ENCODE measurements at regions not wholly inside any gene's neighbourhood (a gene's known extent, or its start where the extent isn't known, plus 50 kb on each side); places are given as distances from the start of the nearest gene placed in this dataset.

DNA sequence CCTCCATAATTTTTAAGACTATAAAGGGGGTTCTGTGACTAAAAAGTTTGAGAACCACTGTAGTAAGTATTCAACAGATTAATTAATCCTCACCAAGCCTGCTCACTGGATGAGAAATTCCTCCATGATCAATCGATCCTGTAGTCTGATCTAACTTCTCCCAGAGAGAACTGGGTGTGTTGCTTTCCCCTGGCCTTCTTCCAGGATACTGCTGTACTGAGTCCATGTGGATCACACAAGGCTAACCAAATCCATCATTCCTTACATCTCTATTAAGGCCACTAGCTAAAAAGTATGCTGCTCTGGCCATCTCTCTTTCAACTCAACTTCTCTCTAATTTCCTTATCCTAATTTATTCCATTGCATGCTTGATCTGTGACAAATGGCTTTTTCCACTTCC is 280.2 kb upstream of the PCSK5 start:
- no peaks in the 10 kb centered on the region for H3K27me3 ChIP-seq (ENCODE audit: control insufficient read depth, insufficient read depth, low read length)
- FAIRE-seq (no peak), DNase-seq (ENCODE audit: low read depth) (no peak)
- H3K4me3 ChIP-seq (ENCODE audit: low read depth, low read length): no peak overlapping the region
- H3K36me3 ChIP-seq (ENCODE audit: control insufficient read depth, insufficient read depth, low read length): no peaks in the 10 kb centered on the region
- TF ChIP-seq, protein P1, sequence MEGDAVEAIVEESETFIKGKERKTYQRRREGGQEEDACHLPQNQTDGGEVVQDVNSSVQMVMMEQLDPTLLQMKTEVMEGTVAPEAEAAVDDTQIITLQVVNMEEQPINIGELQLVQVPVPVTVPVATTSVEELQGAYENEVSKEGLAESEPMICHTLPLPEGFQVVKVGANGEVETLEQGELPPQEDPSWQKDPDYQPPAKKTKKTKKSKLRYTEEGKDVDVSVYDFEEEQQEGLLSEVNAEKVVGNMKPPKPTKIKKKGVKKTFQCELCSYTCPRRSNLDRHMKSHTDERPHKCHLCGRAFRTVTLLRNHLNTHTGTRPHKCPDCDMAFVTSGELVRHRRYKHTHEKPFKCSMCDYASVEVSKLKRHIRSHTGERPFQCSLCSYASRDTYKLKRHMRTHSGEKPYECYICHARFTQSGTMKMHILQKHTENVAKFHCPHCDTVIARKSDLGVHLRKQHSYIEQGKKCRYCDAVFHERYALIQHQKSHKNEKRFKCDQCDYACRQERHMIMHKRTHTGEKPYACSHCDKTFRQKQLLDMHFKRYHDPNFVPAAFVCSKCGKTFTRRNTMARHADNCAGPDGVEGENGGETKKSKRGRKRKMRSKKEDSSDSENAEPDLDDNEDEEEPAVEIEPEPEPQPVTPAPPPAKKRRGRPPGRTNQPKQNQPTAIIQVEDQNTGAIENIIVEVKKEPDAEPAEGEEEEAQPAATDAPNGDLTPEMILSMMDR (IDR thresholded peaks at IDR 0.05; ENCODE audit: insufficient read depth, low read length, severe bottlenecking): no peak

GRCh38 chr9:75612205-75612604 is 278.3 kb upstream of the PCSK5 start:
- FAIRE-seq (no peak), DNase-seq (ENCODE audit: low read depth) (no peak)
- Histone ChIP-seq H3K36me3 (ENCODE audit: control insufficient read depth, insufficient read depth, low read length) (no peaks in the 10 kb centered on the region), H3K27me3 (ENCODE audit: control insufficient read depth, insufficient read depth, low read length) (no peaks in the 10 kb centered on the region), H3K4me3 (ENCODE audit: low read depth, low read length) (no peak overlapping the region)
- TF ChIP-seq, protein P1 (IDR thresholded peaks at IDR 0.05; ENCODE audit: insufficient read depth, low read length, severe bottlenecking): no peak

DNA sequence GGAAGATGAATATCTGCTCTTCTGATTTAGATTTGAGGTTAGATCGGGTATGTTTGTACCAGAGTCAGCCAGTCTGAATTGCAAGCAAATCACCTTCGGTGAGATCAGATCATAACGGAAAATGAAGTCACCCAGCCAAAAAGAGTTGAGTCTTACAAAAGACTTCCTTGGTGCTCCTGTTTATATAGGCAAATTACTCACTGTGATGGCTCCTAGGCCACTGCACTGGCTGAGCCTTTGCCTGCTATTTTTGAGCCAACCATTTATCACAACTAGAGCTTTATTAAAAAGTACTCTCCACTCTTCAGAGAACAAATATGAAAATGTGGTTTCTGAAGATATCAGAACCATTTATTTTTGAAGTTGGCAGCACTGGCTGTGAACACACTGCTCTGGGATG is 277.7 kb upstream of the PCSK5 start:
- Histone ChIP-seq H3K27me3 (ENCODE audit: control insufficient read depth, insufficient read depth, low read length) (no peaks in the 10 kb centered on the region), H3K36me3 (ENCODE audit: control insufficient read depth, insufficient read depth, low read length) (no peaks in the 10 kb centered on the region), H3K4me3 (ENCODE audit: low read depth, low read length) (no peak overlapping the region)
- TF ChIP-seq, protein P1 (IDR thresholded peaks at IDR 0.05; ENCODE audit: insufficient read depth, low read length, severe bottlenecking): no peak
- peak; percentile 18 for DNase-seq (ENCODE audit: low read depth)
- no peak for FAIRE-seq

DNA sequence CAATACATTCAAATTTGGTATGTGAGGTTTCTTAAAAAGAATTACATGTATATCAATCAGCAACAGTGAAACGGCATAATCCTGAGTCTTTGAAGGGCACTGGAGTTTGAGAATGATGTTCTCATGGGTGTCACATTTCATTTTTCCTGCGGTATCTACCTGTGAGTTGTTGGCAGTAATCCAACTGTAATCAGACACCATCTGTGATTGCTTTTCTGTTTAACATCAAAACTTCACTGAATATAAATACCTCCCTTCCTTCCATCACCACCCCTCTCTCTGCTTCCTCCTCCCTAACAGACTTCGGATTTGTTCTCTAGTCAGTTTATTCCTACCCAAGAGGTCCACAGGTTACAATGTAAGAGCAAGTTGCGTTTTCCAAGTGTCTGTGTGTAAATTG is 275.2 kb upstream of the PCSK5 start:
- Histone ChIP-seq H3K36me3 (ENCODE audit: control insufficient read depth, insufficient read depth, low read length) (no peaks in the 10 kb centered on the region), H3K4me3 (ENCODE audit: low read depth, low read length) (no peak overlapping the region), H3K27me3 (ENCODE audit: control insufficient read depth, insufficient read depth, low read length) (no peaks in the 10 kb centered on the region)
- FAIRE-seq (no peak), DNase-seq (ENCODE audit: low read depth) (peak; percentile 29)
- TF ChIP-seq, protein P1 (IDR thresholded peaks at IDR 0.05; ENCODE audit: insufficient read depth, low read length, severe bottlenecking): no peak

GRCh38 chr9:75616052-75616451 is 274.4 kb upstream of the PCSK5 start:
- H3K4me3 ChIP-seq (ENCODE audit: low read depth, low read length): no peak overlapping the region
- no peaks in the 10 kb centered on the region for H3K27me3 ChIP-seq (ENCODE audit: control insufficient read depth, insufficient read depth, low read length)
- no peak for FAIRE-seq
- DNase-seq (ENCODE audit: low read depth): no peak
- TF ChIP-seq, protein P1 (IDR thresholded peaks at IDR 0.05; ENCODE audit: insufficient read depth, low read length, severe bottlenecking): no peak
- H3K36me3 ChIP-seq (ENCODE audit: control insufficient read depth, insufficient read depth, low read length): no peaks in the 10 kb centered on the region

DNA sequence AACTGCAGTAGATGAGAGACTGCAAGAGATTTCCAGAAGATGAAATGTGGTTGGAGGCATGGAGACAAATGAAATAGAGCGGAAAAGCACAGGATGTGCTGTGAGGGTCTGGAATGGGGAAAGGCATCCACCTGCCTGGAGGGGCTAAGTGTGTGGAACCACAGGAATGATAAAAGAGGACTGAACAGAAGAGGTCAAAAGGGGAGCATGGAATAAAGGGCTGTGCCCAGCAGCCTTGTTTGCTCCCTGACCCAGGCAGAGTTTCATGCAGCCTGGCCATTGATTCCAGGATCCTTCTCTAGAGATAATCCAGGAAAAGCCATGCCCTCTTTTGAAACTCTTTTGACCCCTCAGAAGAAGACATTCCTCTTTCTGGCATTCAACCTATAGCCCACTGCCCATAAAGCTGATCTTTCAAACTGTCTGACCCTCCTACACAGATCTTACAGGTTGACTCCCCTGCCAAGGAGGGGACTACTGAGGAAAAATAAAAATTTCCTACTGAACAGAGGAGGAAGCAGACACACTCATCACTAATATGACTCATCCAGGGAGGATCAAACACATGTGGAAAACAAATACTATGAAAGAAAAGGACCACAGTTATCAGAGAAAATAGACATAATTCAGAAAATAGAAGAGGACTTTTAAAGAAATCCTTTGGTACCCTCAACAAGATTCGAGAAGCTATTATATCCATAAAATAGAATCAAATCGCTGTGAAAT is 273.5 kb upstream of the PCSK5 start:
- peak; percentile 23 for DNase-seq (ENCODE audit: low read depth)
- Histone ChIP-seq H3K36me3 (ENCODE audit: control insufficient read depth, insufficient read depth, low read length) (no peaks in the 10 kb centered on the region), H3K4me3 (ENCODE audit: low read depth, low read length) (no peak overlapping the region), H3K27me3 (ENCODE audit: control insufficient read depth, insufficient read depth, low read length) (no peaks in the 10 kb centered on the region)
- TF ChIP-seq, protein P1 (IDR thresholded peaks at IDR 0.05; ENCODE audit: insufficient read depth, low read length, severe bottlenecking): no peak
- FAIRE-seq: peak; percentile 81

All from bronchial epithelial cell (primary cell).